AG04450 (cell line): ENCODE measurements at regions not wholly inside any gene's neighbourhood (a gene's known extent, or its start where the extent isn't known, plus 50 kb on each side); places are given as distances from the start of the nearest gene placed in this dataset.

Source experiments
- CTCF ChIA-PET: fragments of 300-600, 350-600 bp; formaldehyde crosslinking; extraction: SDS; loops from one replicate; lab custom pipeline; 2022; ENCODE audit warnings: antibody characterized with exemption, inconsistent platforms; lab: Charles Lee
- POLR2A ChIA-PET: fragments of 350-600 bp; formaldehyde crosslinking; extraction: SDS; loops from one replicate; lab custom pipeline; 2021; ENCODE audit warnings: antibody characterized with exemption, inconsistent platforms; lab: Yijun Ruan, JAX
- DNase-seq: peaks from one replicate; pipeline ENCODE4 v3.0.0-alpha.2; 2011; ENCODE audit warnings: low read depth, low spot score
- H3K27ac ChIP-seq: one replicate; pipeline ENCODE4 v1.5.1; 2012; ENCODE audit warnings: low read depth, low read length, control low read depth
- H3K27me3 ChIP-seq: one replicate; pipeline ENCODE4 v1.6.0; 2012; ENCODE audit warnings: low read length; ENCODE audit not compliant: control insufficient read depth, insufficient read depth
- H3K4me3 ChIP-seq: 2 replicates; pipeline ENCODE4 v1.5.1; 2011; ENCODE audit warnings: mild to moderate bottlenecking, low read depth, low read length, control low read depth
- H3K9me3 ChIP-seq: 2 replicates; pipeline ENCODE4 v1.5.1; 2012; ENCODE audit warnings: low read length; ENCODE audit not compliant: control insufficient read depth, insufficient read depth
- TF ChIP-seq, protein P1 (sequence below): IDR thresholded peaks from 2 replicates; pipeline ENCODE4 v1.5.1; 2011; ENCODE audit warnings: low read depth, low read length, control low read depth, inconsistent platforms

DNA sequence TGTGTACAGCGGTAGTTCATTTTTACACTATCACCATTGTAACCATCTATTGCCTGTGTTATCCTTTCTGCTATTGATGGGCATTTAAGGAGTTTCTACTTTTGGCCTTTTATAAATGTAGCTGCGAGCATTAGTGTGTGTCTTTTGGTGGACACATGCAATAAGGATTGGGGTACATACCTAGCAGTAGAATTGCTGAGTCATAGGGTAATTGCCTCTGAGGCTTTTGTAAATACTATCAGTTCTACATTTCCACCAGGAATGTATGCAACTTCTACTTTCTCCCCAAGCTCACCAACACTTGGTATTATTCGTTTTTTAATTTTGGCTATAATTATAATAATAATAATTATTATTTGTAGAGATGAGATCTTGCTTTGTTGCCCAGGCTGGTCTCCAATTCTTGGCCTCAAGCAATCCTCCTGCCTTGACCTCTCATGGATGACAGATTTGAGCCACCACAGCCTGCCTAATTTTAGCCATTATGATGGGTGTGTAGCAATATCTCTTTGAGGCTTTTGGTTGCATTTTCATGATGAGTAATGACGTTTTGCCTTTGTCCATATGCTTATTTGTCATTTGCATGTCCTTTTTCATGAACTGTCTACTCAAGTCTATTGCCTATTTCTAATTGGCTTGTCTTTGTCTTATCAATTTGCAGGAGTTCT lies 277.0 kb downstream of the ACTR3B start:
- POLR2A ChIA-PET, result no interaction called here
- TF ChIP-seq, protein P1, sequence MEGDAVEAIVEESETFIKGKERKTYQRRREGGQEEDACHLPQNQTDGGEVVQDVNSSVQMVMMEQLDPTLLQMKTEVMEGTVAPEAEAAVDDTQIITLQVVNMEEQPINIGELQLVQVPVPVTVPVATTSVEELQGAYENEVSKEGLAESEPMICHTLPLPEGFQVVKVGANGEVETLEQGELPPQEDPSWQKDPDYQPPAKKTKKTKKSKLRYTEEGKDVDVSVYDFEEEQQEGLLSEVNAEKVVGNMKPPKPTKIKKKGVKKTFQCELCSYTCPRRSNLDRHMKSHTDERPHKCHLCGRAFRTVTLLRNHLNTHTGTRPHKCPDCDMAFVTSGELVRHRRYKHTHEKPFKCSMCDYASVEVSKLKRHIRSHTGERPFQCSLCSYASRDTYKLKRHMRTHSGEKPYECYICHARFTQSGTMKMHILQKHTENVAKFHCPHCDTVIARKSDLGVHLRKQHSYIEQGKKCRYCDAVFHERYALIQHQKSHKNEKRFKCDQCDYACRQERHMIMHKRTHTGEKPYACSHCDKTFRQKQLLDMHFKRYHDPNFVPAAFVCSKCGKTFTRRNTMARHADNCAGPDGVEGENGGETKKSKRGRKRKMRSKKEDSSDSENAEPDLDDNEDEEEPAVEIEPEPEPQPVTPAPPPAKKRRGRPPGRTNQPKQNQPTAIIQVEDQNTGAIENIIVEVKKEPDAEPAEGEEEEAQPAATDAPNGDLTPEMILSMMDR, result no peak
- CTCF ChIA-PET, result no interaction called here
- Histone ChIP-seq H3K27me3 (no peaks in the 10 kb centered on the region), H3K27ac (no peak overlapping the region), H3K9me3 (peaks cover 33% of the 10 kb centered on the region), H3K4me3 (no peak overlapping the region)
- DNase-seq, result no peak

DNA sequence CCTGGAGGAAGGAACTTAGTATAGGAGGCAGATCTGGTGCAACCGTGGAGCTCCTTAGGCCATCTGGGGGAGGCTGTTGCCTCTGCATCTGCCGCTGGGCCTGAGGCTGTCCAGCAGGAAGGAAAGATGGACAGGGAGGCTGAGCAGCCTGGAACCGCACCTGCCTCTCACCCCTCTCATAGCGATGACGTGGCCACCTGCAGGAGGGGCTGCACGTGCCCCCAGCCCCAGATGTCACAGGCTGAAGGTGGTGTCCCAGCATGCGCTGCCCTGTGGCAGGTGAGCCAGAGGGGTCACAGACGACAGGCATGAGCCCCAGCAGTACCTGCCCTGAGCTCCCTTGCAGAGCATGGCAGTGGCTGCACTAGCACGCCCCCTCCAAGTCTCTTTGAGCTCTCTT lies 283.9 kb downstream of the ACTR3B start:
- TF ChIP-seq, protein P1, result no peak
- DNase-seq, result no peak
- Histone ChIP-seq H3K9me3 (peaks cover 65% of the 10 kb centered on the region), H3K27ac (no peak overlapping the region), H3K4me3 (no peak overlapping the region), H3K27me3 (no peaks in the 10 kb centered on the region)
- ChIA-PET CTCF (interaction anchor here (0.6 kb wide), 1 partner anchor 592 kb away, joined by 4 read pairs; no protein-coding TSS in a partner anchor), POLR2A (no interaction called here)

DNA sequence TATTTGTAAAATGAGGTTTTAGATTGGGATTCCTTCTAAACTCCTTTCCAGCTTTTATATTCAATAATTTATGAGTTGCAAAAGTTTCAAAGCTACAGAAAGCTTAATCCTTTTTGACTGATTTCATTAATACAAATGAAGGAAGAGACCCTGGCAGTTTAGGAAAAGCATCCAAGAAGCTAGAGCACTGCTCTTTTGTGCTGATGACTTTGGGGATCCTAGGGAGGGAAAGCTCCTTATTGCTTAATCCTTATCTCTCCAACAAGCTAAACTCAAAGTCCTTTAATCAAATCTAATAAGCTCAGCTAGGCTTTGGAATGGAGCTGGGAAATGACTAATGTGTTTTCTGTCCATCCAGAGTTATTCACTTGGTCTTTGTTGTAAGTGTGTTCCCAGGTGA lies 285.4 kb downstream of the ACTR3B start:
- Histone ChIP-seq H3K9me3 (peaks cover 63% of the 10 kb centered on the region), H3K27me3 (no peaks in the 10 kb centered on the region), H3K27ac (no peak overlapping the region), H3K4me3 (no peak overlapping the region)
- CTCF ChIA-PET, result no interaction called here
- no peak for DNase-seq
- TF ChIP-seq, protein P1, result no peak
- POLR2A ChIA-PET, result no interaction called here

DNA sequence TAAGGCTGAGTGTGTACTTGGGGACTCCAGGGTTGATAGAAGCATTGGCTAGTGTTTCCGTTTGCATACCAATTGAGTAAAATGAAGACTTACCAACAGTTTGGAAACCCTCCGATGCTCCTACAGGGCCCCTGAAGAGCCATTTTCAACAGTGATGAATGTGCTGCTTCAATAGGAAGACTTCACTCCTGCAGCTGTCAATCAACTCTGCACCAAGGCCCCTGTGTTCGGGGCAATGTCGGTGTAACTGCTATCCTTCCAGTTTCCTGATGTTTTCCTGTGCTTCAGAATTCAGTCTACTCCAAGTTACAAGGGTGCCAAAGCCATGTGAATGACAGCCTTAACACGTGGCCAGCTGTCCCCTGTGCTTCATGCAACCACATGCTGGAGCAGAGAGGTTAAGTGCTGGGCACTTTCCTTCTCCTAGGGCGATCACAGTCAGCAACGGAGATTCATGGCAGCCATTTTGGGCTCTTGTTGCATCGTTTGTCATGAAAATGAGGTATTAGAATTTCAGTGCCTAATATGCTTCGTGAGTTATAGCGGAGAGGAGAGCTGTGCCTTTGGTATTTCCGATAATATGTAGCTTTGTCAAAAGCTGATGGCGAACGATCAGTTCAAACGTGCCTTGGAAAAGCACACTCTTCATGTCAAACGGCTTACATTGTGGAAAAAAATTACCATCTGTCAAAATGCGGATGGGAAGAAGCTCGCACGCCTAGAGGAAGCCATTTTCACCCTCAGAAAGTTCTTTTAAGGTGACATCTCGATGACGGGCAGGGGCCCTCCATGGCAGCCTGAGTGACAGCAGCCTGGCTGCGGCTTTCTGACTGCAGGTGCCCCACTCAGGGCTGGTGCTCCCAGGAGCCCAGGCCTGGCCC lies 287.8 kb downstream of the ACTR3B start:
- TF ChIP-seq, protein P1, result no peak
- DNase-seq, result no peak
- Histone ChIP-seq H3K4me3 (no peak overlapping the region), H3K9me3 (peaks cover 57% of the 10 kb centered on the region), H3K27me3 (no peaks in the 10 kb centered on the region), H3K27ac (no peak overlapping the region)
- CTCF ChIA-PET, result no interaction called here
- POLR2A ChIA-PET, result no interaction called here

DNA sequence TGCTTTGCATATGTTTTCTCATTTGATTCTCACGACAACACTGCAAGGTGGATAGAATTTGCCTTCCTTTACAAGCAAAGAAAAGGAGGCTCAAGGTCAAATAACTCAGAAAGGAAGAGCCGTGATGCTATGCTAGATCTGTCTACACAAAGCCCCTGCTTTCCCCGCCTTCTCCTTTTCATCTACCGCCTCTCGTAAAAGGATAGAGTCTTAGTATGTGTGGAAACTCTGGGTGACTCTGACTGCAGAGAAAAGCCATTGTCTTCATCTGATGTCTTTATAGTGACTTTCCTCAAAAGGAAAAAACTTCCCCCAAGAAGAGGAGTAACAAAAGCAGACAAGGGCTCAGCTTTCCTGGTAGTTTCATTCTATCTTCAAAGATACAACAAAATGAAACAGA lies 292.7 kb downstream of the ACTR3B start:
- TF ChIP-seq, protein P1, result no peak
- CTCF ChIA-PET, result no interaction called here
- Histone ChIP-seq H3K4me3 (no peak overlapping the region), H3K27me3 (no peaks in the 10 kb centered on the region), H3K27ac (no peak overlapping the region), H3K9me3 (peaks cover 30% of the 10 kb centered on the region)
- POLR2A ChIA-PET, result no interaction called here
- DNase-seq, result no peak
